Omental fat pad (tissue), 3 donors: ENCODE measurements at regions not wholly inside any gene's neighbourhood (a gene's known extent, or its start where the extent isn't known, plus 50 kb on each side); places are given as distances from the start of the nearest gene placed in this dataset.

Experiments used
- ATAC-seq: fragments of 150-250 bp; one replicate; pipeline ENCODE4 v1.9.1; 2016; ENCODE audit warnings: mild to moderate bottlenecking, moderate library complexity; ENCODE audit not compliant: low FRiP score
- DNase-seq: peaks from one replicate; pipeline ENCODE4 v3.0.0-alpha.2; 2019; ENCODE audit warnings: low spot score
- TF ChIP-seq, protein P1 (sequence below), 3 donors: fragments of 450-650 bp; IDR thresholded peaks; one replicate each; pipeline ENCODE4 v1.5.1; 2016 to 2017; ENCODE audit warnings: antibody characterized with exemption in 3 of 3, mild to moderate bottlenecking in 3 of 3, moderate library complexity in 2 of 3

DNA sequence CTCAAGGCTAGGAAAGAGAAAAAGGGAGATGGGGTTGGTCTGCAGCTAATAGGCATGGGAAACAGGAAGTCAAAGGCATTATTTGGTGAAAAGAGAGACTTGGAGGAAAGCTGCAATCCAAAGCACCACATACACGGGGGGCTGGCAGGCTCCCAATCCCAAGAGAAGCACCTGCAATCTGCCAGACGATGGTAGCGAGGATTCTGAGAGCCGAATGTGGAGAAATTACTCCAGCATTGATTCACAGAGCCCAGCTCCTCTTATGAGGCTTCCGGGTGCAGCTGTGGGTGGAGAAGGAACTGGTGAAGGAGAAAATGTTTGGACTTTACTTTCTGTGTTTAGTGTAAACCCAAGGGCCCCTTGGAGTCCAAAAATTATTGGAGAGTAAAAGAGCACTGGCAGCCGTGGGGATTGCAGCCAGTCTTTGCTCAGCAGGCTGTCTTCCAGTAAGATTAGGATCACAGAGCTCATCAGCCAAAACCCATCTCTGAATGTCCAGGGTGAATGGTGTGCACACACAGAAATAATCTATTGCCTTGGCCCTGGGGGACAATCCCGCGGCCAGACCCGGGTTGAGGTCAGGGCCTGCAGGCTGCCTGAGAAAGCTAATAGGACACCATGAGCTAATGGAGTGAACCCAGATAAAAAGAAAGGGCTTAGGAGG, 197.6 kb downstream of the KIT start:
- ATAC-seq: no peak
- TF ChIP-seq, protein P1, sequence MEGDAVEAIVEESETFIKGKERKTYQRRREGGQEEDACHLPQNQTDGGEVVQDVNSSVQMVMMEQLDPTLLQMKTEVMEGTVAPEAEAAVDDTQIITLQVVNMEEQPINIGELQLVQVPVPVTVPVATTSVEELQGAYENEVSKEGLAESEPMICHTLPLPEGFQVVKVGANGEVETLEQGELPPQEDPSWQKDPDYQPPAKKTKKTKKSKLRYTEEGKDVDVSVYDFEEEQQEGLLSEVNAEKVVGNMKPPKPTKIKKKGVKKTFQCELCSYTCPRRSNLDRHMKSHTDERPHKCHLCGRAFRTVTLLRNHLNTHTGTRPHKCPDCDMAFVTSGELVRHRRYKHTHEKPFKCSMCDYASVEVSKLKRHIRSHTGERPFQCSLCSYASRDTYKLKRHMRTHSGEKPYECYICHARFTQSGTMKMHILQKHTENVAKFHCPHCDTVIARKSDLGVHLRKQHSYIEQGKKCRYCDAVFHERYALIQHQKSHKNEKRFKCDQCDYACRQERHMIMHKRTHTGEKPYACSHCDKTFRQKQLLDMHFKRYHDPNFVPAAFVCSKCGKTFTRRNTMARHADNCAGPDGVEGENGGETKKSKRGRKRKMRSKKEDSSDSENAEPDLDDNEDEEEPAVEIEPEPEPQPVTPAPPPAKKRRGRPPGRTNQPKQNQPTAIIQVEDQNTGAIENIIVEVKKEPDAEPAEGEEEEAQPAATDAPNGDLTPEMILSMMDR (IDR thresholded peaks at IDR 0.05): no peak
- DNase-seq: no peak

DNA sequence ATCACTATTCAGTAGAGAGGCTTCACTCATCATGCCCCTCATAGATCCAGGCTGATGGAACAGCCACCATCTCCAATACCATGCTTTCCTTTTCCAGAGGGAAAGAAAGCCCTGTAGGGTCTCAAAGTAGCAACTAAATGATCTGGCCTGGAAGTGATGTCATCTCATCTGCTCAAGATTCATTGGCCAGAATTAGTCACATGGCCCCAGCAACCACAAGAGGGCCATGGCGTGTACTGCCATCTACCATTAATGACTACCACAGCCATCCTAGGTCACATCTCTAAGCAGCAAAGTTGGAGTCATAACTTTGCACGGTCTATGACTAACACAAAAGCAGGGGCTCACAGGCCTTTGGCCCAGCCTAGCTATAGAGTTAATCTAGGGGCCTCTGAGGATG, 194.8 kb downstream of the KIT start:
- ATAC-seq (no peak), DNase-seq (no peak)
- TF ChIP-seq, protein P1 (IDR thresholded peaks at IDR 0.05): no peak

DNA sequence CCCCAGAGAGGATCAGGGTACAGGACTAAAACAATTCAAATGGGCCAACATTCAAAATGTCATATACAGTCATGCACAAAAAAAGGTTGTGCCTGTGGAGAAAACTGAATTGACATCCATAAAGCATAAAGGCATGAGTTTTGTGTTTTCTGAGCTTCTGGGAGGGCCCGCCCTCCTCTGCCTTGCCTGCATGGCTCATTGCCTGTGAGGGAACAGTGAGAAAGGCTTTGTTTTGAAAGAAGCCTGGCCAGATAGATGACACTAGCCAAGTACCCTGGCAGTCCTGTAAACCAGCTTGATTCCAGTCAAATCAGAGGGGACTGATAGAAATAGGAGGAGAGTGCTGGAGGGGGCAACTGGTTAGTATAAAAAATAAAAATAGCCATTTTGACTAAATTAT, 194.3 kb downstream of the KIT start:
- DNase-seq (no peak), ATAC-seq (no peak)
- TF ChIP-seq, protein P1 (IDR thresholded peaks at IDR 0.05): no peak

DNA sequence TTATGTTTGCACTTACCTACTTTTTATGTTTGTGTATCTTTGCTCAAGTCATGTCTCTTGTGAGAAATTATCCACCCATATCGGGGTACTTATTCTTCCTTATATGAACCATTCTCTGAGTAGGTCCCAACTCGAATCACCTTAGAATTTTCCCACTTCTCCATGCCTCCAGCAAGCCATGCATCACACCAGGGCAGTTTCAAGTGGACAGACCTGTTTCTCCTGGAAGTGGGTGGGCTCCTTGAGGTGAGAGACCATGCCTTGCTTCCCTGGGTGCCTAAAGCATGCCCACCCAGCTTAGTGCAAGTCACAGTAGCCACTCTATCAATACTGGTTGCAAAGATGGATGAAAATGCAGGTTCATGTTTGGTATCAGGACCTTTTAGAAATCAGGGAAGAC, 187.2 kb downstream of the KIT start:
- TF ChIP-seq, protein P1 (IDR thresholded peaks at IDR 0.05): no peak
- DNase-seq (no peak), ATAC-seq (no peak)

DNA sequence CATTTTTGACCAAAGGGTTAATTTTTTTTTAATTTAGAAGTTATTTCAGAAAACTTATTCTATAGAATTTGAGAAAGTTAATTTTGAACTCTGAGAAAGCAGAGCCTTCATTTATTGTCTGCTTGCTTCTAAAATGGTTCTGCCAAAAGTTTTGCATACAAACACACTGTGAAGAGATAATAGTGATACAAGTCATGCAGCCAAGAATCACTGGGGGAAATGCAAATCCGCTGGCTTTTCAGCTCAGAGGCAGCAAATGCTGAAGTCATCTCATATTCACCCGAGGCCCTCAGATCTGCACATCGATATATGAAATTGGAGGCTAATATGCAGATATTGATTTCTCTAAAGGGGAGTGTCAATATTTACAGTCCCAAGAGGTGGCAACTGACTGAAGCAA, 186.2 kb downstream of the KIT start:
- ATAC-seq (no peak), DNase-seq (no peak)
- TF ChIP-seq, protein P1 (IDR thresholded peaks at IDR 0.05): no peak

DNA sequence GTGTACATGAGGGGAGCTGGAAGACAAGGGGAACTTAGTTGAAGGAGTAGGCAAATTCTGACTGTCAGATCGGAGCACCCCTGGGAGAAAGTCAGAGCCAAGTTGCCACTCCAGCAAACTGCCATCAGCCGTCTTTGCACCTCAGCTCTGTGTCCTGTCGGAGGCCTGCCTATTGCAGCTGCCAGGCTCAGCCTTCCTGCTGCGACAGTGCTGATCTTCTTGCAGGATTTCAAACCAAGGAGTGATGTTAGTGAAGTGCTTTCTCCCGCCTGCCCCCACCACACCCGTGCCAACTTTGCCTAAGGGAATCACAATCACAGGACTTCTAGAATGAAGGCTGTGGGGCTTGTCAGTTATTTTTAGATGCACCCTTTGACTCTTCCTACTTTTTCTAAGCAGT, 185.3 kb downstream of the KIT start:
- DNase-seq (no peak), ATAC-seq (no peak)
- TF ChIP-seq, protein P1 (IDR thresholded peaks at IDR 0.05): no peak

DNA sequence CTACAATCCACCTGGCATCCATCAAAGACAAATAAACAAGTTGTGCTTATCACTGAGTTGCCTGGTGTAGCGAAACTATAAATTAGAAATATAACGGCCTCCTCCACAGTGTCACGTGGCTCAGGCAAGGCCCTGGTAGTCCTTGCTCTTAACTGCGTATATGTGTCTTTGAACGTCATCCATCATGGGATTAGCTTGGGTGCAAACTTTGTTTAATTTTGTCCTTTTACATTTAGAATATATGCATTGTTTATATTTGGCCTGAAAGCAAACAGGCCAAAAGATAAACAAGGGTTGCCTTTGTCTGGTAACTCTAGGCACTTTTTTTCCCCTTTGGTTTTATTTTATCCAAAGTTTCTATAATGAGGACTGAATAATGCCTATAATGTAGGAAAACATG, 184.9 kb downstream of the KIT start:
- ATAC-seq (no peak), DNase-seq (no peak)
- TF ChIP-seq, protein P1 (IDR thresholded peaks at IDR 0.05): no peak
